Peyer's patch (tissue), 4 donors: ENCODE measurements at regions not wholly inside any gene's neighbourhood (a gene's known extent, or its start where the extent isn't known, plus 50 kb on each side); places are given as distances from the start of the nearest gene placed in this dataset.

Source experiments
- POLR2A ChIP-seq, 2 donors: fragments of 450-650 bp; IDR thresholded peaks; one replicate each; pipeline ENCODE4 v1.5.1; 2017; ENCODE audit warnings: antibody characterized with exemption in 2 of 2, mild to moderate bottlenecking in 2 of 2, moderate library complexity in 2 of 2
- TF ChIP-seq, protein P1 (sequence below), 6 experiments: fragments of 450-650 bp in 4 of 6; fragments of 200-600 bp in 2 of 6; sonication (generic) in 1 of 6; IDR thresholded peaks; one replicate each; pipeline ENCODE4 v1.5.1; 2017 to 2019; ENCODE audit warnings: antibody characterized with exemption in 6 of 6, mild to moderate bottlenecking in 3 of 6, moderate library complexity in 1 of 6

DNA sequence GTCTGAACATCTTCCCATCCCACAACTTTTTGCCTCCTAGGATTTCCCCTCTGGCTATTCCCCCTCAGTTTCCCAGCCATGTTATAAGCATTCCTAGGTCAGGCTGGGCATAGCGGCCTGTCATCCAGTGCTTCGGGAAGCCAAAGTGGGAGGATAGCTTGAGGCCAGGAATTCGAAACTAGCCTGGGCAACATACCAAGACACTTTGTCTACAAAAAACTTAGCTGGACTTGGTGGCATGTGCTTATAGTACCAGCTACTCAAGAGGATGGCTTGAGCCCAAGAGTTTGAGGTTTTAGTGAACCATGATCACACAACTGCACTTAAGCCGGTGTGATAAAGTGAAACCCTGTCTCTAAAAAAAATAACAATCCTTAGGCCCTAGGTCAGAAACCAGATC lies 447.4 kb downstream of the KIF16B start:
- TF ChIP-seq, protein P1, sequence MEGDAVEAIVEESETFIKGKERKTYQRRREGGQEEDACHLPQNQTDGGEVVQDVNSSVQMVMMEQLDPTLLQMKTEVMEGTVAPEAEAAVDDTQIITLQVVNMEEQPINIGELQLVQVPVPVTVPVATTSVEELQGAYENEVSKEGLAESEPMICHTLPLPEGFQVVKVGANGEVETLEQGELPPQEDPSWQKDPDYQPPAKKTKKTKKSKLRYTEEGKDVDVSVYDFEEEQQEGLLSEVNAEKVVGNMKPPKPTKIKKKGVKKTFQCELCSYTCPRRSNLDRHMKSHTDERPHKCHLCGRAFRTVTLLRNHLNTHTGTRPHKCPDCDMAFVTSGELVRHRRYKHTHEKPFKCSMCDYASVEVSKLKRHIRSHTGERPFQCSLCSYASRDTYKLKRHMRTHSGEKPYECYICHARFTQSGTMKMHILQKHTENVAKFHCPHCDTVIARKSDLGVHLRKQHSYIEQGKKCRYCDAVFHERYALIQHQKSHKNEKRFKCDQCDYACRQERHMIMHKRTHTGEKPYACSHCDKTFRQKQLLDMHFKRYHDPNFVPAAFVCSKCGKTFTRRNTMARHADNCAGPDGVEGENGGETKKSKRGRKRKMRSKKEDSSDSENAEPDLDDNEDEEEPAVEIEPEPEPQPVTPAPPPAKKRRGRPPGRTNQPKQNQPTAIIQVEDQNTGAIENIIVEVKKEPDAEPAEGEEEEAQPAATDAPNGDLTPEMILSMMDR (IDR thresholded peaks at IDR 0.05) = no peak
- no peak for TF ChIP-seq POLR2A (IDR thresholded peaks at IDR 0.05)
